ENCODE measurements at regions not wholly inside any gene's neighbourhood (a gene's known extent, or its start where the extent isn't known, plus 50 kb on each side); places are given as distances from the start of the nearest gene placed in this dataset.

DNA sequence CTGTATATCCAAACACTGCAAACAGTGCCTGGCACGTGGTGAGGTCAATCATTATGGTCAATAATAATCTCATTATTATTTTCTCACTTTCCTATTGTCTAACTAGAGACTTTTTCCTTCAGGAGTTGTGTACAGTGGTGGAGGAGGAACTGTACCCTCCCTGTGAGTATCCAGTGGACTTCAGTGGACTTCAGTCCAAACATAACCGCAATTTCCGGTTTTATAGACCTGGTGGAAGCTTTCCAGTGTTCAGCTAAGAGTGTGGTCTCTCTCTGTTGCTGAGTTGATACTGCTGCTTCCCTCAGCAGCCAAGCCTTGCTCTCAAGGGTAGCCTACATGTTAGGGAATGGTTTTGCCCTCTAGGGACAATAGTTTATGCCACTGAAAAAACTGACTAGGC, 447.1 kb downstream of the TMEM182 start:
- Histone ChIP-seq H3K27me3 (replicated peaks in 1 of 4; ENCODE audit: control insufficient read depth in 3 of 4, extremely low read depth in 1 of 4, insufficient read depth in 3 of 4, low read length in 3 of 4) (no peaks in the 10 kb centered on the region), H3K9ac (replicated peaks in 1 of 4; ENCODE audit: extremely low read depth in 1 of 4, low read depth in 3 of 4, low read length in 3 of 4) (no peak overlapping the region), H3K4ac (replicated peaks; ENCODE audit: insufficient read length, low read depth, low read length) (no peak overlapping the region), H3K23ac (ENCODE audit: insufficient read length) (no peak overlapping the region), H3K79me1 (ENCODE audit: low read depth, low read length) (no peaks in the 10 kb centered on the region), H3K9me3 (ENCODE audit: insufficient read depth in 2 of 2, low read depth in 1 of 2, low read length in 1 of 2) (no peaks in the 10 kb centered on the region), H4K20me1 (replicated peaks in 1 of 2; ENCODE audit: control insufficient read depth in 1 of 2, insufficient read depth in 2 of 2, low read length in 2 of 2) (no peaks in the 10 kb centered on the region), H4K8ac (ENCODE audit: extremely low read depth, insufficient read depth, low read length) (no peak overlapping the region), H3K14ac (ENCODE audit: insufficient read length) (no peak overlapping the region), H3K4me3 (ENCODE audit: extremely low read depth in 1 of 4, insufficient read depth in 2 of 4, low read depth in 3 of 4, low read length in 4 of 4) (no peak overlapping the region), H2AFZ (ENCODE audit: low read length) (no peak overlapping the region), H2BK15ac (ENCODE audit: low read length) (no peak overlapping the region), H3K4me2 (ENCODE audit: insufficient read depth in 1 of 2, low read depth in 2 of 2, low read length in 2 of 2) (no peak overlapping the region), H2BK5ac (ENCODE audit: low read depth, low read length) (no peak overlapping the region), H3K79me2 (ENCODE audit: control insufficient read depth in 1 of 2, insufficient read depth in 2 of 2, low read length in 2 of 2) (no peaks in the 10 kb centered on the region), H2BK120ac (replicated peaks; ENCODE audit: low read depth, low read length) (no peak overlapping the region), H2BK20ac (ENCODE audit: low read length) (no peak overlapping the region), H3K23me2 (ENCODE audit: low read depth, low read length) (no peaks in the 10 kb centered on the region), H3K4me1 (replicated peaks in 1 of 4; ENCODE audit: control insufficient read depth in 3 of 4, insufficient read depth in 4 of 4, low read length in 3 of 4) (no peaks in the 10 kb centered on the region), H3K27ac (ENCODE audit: low read depth, low read length) (no peak overlapping the region), H3K18ac (ENCODE audit: extremely low read depth, low read length) (no peak overlapping the region), H4K5ac (ENCODE audit: insufficient read length, low read depth, low read length) (no peak overlapping the region), H4K91ac (replicated peaks; ENCODE audit: insufficient read length, low read length) (no peak overlapping the region), H2AK5ac (ENCODE audit: low read depth, low read length) (no peak overlapping the region), H2BK12ac (ENCODE audit: low read depth, low read length) (no peak overlapping the region), H3K36me3 (ENCODE audit: control insufficient read depth in 2 of 4, insufficient read depth in 4 of 4, low read length in 3 of 4) (no peaks in the 10 kb centered on the region), H3K56ac (replicated peaks; ENCODE audit: insufficient read length, low read depth, low read length) (no peak overlapping the region)
- TF ChIP-seq BCL11A (IDR thresholded peaks at IDR 0.05; ENCODE audit: low read depth in 2 of 2, low read length in 2 of 2) (no peak), SAP30 (IDR thresholded peaks at IDR 0.05; ENCODE audit: insufficient read depth, insufficient replicate concordance, low read length) (no peak), JUN (IDR thresholded peaks at IDR 0.05; ENCODE audit: low read depth, low read length) (no peak), SP2 (IDR thresholded peaks at IDR 0.05; ENCODE audit: low read length) (no peak), TBP (IDR thresholded peaks at IDR 0.05; ENCODE audit: low read depth, low read length) (no peak), SP4 (IDR thresholded peaks at IDR 0.05; ENCODE audit: low read length) (no peak), CBX5 (IDR thresholded peaks at IDR 0.05; ENCODE audit: low read depth, low read length) (no peak)
- DNase-seq (ENCODE audit: low read depth in 1 of 2, low spot score in 2 of 2) (no peak), FAIRE-seq (no peak)
- POLR2A ChIA-PET (ENCODE audit: partially characterized antibody), result no interaction called here
- 94% methylated on average over 3 of the region's 3 CpGs; no CpG with 5 or more reads in 1 of the 2 experiments for WGBS, 2 experiments (ENCODE audit: extremely low coverage in 1 of 2, insufficient coverage in 1 of 2, insufficient read length in 1 of 2, insufficient replicate concordance in 2 of 2, low coverage in 1 of 2, low lambda C conversion rate in 2 of 2, missing lambda C conversion rate in 1 of 2)
- CTCF ChIA-PET (ENCODE audit: partially characterized antibody), result interaction anchor here (0.9 to 1.2 kb wide), 3 partner anchors 10 to 48 kb away, joined by 3 to 5 read pairs (median 3); no protein-coding TSS in a partner anchor
